VCaP (cell line): ENCODE measurements at regions not wholly inside any gene's neighbourhood (a gene's known extent, or its start where the extent isn't known, plus 50 kb on each side); places are given as distances from the start of the nearest gene placed in this dataset.

Experiments
- H3K27ac ChIP-seq: fragments of 450-650 bp; 2 replicates; pipeline ENCODE4 v1.5.1; 2017
- CTCF ChIP-seq: fragments of 450-650 bp; conservative IDR thresholded peaks from 2 replicates; pipeline ENCODE4 v1.5.1; 2017; ENCODE audit warnings: mild to moderate bottlenecking, moderate library complexity

GRCh38 chr5:158140120-158140731, 281.3 kb upstream of the CLINT1 start:
- TF ChIP-seq CTCF = no peak
- H3K27ac ChIP-seq = no peak overlapping the region

GRCh38 chr5:158139161-158139560, 280.2 kb upstream of the CLINT1 start:
- no peak for TF ChIP-seq CTCF
- no peak overlapping the region for H3K27ac ChIP-seq

- no peak for TF ChIP-seq CTCF
- H3K27ac ChIP-seq = no peak overlapping the region
Measured at GRCh38 chr5:158135682-158136179, 276.8 kb upstream of the CLINT1 start.

GRCh38 chr5:158133369-158133768, 274.4 kb upstream of the CLINT1 start:
- H3K27ac ChIP-seq = no peak overlapping the region
- no peak for TF ChIP-seq CTCF

- H3K27ac ChIP-seq = no peak overlapping the region
- TF ChIP-seq CTCF = no peak
Measured at GRCh38 chr5:158127536-158127935, 268.6 kb upstream of the CLINT1 start.

- no peak for TF ChIP-seq CTCF
- no peak overlapping the region for H3K27ac ChIP-seq
Measured at GRCh38 chr5:158126442-158127405, 267.8 kb upstream of the CLINT1 start.

- no peak for TF ChIP-seq CTCF
Measured at GRCh38 chr5:158124606-158125316, 265.8 kb upstream of the CLINT1 start.

More at GRCh38 chr5:158124606-158125316, 265.8 kb upstream of the CLINT1 start:
- H3K27ac ChIP-seq = no peak overlapping the region
